SK-N-SH treated with all-trans-retinoic acid at 6 μM for 48 hours (cell line): ENCODE measurements at regions not wholly inside any gene's neighbourhood (a gene's known extent, or its start where the extent isn't known, plus 50 kb on each side); places are given as distances from the start of the nearest gene placed in this dataset.

Source experiments
- ATAC-seq: fragments of 200-7000 bp; cut with Tn5 transposase; 3 replicates; pipeline ENCODE4 v1.9.1; 2020; ENCODE audit warnings: mild to moderate bottlenecking, moderate library complexity
- ARNTL ChIP-seq: fragments of 450-650 bp; formaldehyde crosslinking; IDR thresholded peaks from 2 replicates; pipeline ENCODE4 v1.5.0; 2020; ENCODE audit warnings: low read depth, mild to moderate bottlenecking, moderate library complexity, borderline replicate concordance
- BACH2 ChIP-seq: fragments of 250-450 bp; sonication (Bioruptor Pico); IDR thresholded peaks from 2 replicates; pipeline ENCODE4 v1.9.0; 2021; ENCODE audit warnings: mild to moderate bottlenecking, borderline replicate concordance
- CREB5 ChIP-seq: fragments of 250-450 bp; sonication (Bioruptor Pico); IDR thresholded peaks from 2 replicates; pipeline ENCODE4 v1.5.1; 2020; ENCODE audit warnings: low read depth, mild to moderate bottlenecking, moderate library complexity
- CSDC2 ChIP-seq: fragments of 250-450 bp; sonication (Bioruptor Pico); IDR thresholded peaks from 2 replicates; pipeline ENCODE4 v1.5.0; 2020; ENCODE audit warnings: mild to moderate bottlenecking, moderate library complexity
- CSRNP3 ChIP-seq: fragments of 250-450 bp; sonication (Bioruptor Pico); IDR thresholded peaks from 2 replicates; pipeline ENCODE4 v1.5.1; 2021; ENCODE audit warnings: mild to moderate bottlenecking, moderate library complexity
- ESRRG ChIP-seq: fragments of 250-450 bp; sonication (Bioruptor Pico); IDR thresholded peaks from 2 replicates; pipeline ENCODE4 v1.6.1; 2021; ENCODE audit warnings: mild to moderate bottlenecking
- GLIS3 ChIP-seq: fragments of 250-450 bp; sonication (Bioruptor Pico); IDR thresholded peaks from 2 replicates; pipeline ENCODE4 v1.5.0; 2020; ENCODE audit warnings: mild to moderate bottlenecking, moderate library complexity
- PATZ1 ChIP-seq: fragments of 250-450 bp; sonication (Bioruptor Pico); IDR thresholded peaks from 2 replicates; pipeline ENCODE4 v1.8.0; 2020; ENCODE audit warnings: mild to moderate bottlenecking, moderate library complexity, borderline replicate concordance
- PPARA ChIP-seq: fragments of 250-450 bp; sonication (Bioruptor Pico); IDR thresholded peaks from 2 replicates; pipeline ENCODE4 v1.5.0; 2020; ENCODE audit warnings: mild to moderate bottlenecking, borderline replicate concordance
- RARB ChIP-seq: fragments of 250-450 bp; sonication (Bioruptor Pico); IDR thresholded peaks from 2 replicates; pipeline ENCODE4 v1.8.0; 2021; ENCODE audit warnings: mild to moderate bottlenecking, moderate library complexity
- SNAI2 ChIP-seq: fragments of 250-450 bp; sonication (Bioruptor Pico); IDR thresholded peaks from 2 replicates; pipeline ENCODE4 v1.5.0; 2020; ENCODE audit warnings: mild to moderate bottlenecking, moderate library complexity
- TOX ChIP-seq: fragments of 250-450 bp; sonication (Bioruptor Pico); IDR thresholded peaks from 2 replicates; pipeline ENCODE4 v1.8.0; 2021; ENCODE audit warnings: mild to moderate bottlenecking, moderate library complexity, borderline replicate concordance
- TSHZ2 ChIP-seq: fragments of 250-450 bp; sonication (Bioruptor Pico); IDR thresholded peaks from 2 replicates; pipeline ENCODE4 v1.5.0; 2020; ENCODE audit warnings: mild to moderate bottlenecking, moderate library complexity
- ZC3H10 ChIP-seq: fragments of 250-450 bp; sonication (Bioruptor Pico); IDR thresholded peaks from 2 replicates; pipeline ENCODE4 v1.5.1; 2021; ENCODE audit warnings: mild to moderate bottlenecking, moderate library complexity
- ZFP3 ChIP-seq: fragments of 250-450 bp; sonication (Bioruptor Pico); IDR thresholded peaks from 2 replicates; pipeline ENCODE4 v1.5.0; 2020; ENCODE audit warnings: mild to moderate bottlenecking, moderate library complexity
- ZFP30 ChIP-seq: fragments of 450-650 bp; formaldehyde crosslinking; IDR thresholded peaks from 2 replicates; pipeline ENCODE4 v1.5.0; 2022; ENCODE audit warnings: mild to moderate bottlenecking, moderate library complexity
- ZNF565 ChIP-seq: fragments of 450-650 bp; formaldehyde crosslinking; conservative IDR thresholded peaks from 2 replicates; pipeline ENCODE4 v1.5.0; 2020; ENCODE audit warnings: low read depth, mild to moderate bottlenecking, moderate library complexity
- ZNF70 ChIP-seq: fragments of 450-650 bp; formaldehyde crosslinking; IDR thresholded peaks from 2 replicates; pipeline ENCODE4 v1.5.0; 2020; ENCODE audit warnings: mild to moderate bottlenecking, moderate library complexity
- ZNF8 ChIP-seq: fragments of 450-650 bp; formaldehyde crosslinking; IDR thresholded peaks from 2 replicates; pipeline ENCODE4 v1.5.0; 2020; ENCODE audit warnings: mild to moderate bottlenecking, moderate library complexity

- no peak for ATAC-seq
- TF ChIP-seq SNAI2 (CRISPR knock-in tag) = no peak
- TF ChIP-seq GLIS3 (CRISPR knock-in tag) = no peak
- TF ChIP-seq ZNF8 = no peak
- no peak for TF ChIP-seq ARNTL (CRISPR knock-in tag)
- TF ChIP-seq TSHZ2 (CRISPR knock-in tag) = no peak
- TF ChIP-seq CREB5 (CRISPR knock-in tag) = no peak
- no peak for TF ChIP-seq CSDC2
- no peak for TF ChIP-seq PATZ1 (CRISPR knock-in tag)
- TF ChIP-seq TOX (CRISPR knock-in tag) = no peak
- no peak for TF ChIP-seq CSRNP3 (CRISPR knock-in tag)
- no peak for TF ChIP-seq ZFP30 (CRISPR knock-in tag)
- TF ChIP-seq ZFP3 (CRISPR knock-in tag) = no peak
- no peak for TF ChIP-seq ZC3H10 (CRISPR knock-in tag)
Measured at GRCh38 chr10:83943049-83943448, 196.3 kb upstream of the GHITM start.

GRCh38 chr10:83943920-83944319 is 195.4 kb upstream of the GHITM start:
- ATAC-seq = no peak
- TF ChIP-seq PPARA = no peak
- TF ChIP-seq ESRRG (CRISPR knock-in tag) = no peak
- no peak for TF ChIP-seq GLIS3 (CRISPR knock-in tag)

GRCh38 chr10:83945982-83946718 is 193.2 kb upstream of the GHITM start:
- TF ChIP-seq BACH2 (no peak), TOX (CRISPR knock-in tag) (no peak), GLIS3 (CRISPR knock-in tag) (no peak), ZC3H10 (CRISPR knock-in tag) (no peak), SNAI2 (CRISPR knock-in tag) (no peak), ZNF565 (CRISPR knock-in tag) (no peak), PPARA (no peak), ZNF70 (CRISPR knock-in tag) (no peak), PATZ1 (CRISPR knock-in tag) (no peak)
- no peak for ATAC-seq

GRCh38 chr10:83952314-83952713 is 187.0 kb upstream of the GHITM start:
- ATAC-seq = no peak
- TF ChIP-seq ZC3H10 (CRISPR knock-in tag) (no peak), BACH2 (no peak), ESRRG (CRISPR knock-in tag) (no peak), RARB (CRISPR knock-in tag) (no peak), CREB5 (CRISPR knock-in tag) (no peak), TOX (CRISPR knock-in tag) (no peak), TSHZ2 (CRISPR knock-in tag) (no peak), PATZ1 (CRISPR knock-in tag) (no peak)
